Psoas muscle (tissue), 7 donors: ENCODE measurements at regions not wholly inside any gene's neighbourhood (a gene's known extent, or its start where the extent isn't known, plus 50 kb on each side); places are given as distances from the start of the nearest gene placed in this dataset.

Experiments
- ATAC-seq, 4 donors: fragments of 200-7000 bp; cut with Tn5 transposase; one replicate each; pipeline ENCODE4 v1.9.1; 2020; ENCODE audit warnings: moderate library complexity in 3 of 4, mild to moderate bottlenecking in 2 of 4
- DNase-seq, 2 donors: peaks; one replicate each; pipeline ENCODE4 v3.0.0-alpha.2; 2020
- H3K27ac ChIP-seq: fragments of 200-600 bp; one replicate; pipeline ENCODE4 v1.8.0; 2022
- H3K27me3 ChIP-seq, 3 donors: fragments of 200-600 bp in 1 of 3; one replicate each; pipeline versions ENCODE4 v1.6.1 to v1.8.0; 2013 to 2022; ENCODE audit warnings: low read length in 2 of 3, mild to moderate bottlenecking in 2 of 3, moderate library complexity in 1 of 3; ENCODE audit not compliant: insufficient read depth in 3 of 3
- H3K36me3 ChIP-seq, 2 donors: fragments of 200-600 bp in 1 of 2; one replicate each; pipeline versions ENCODE4 v1.6.1 to v1.8.0; 2013 to 2022; ENCODE audit warnings: low read depth in 1 of 2, mild to moderate bottlenecking in 1 of 2, moderate library complexity in 1 of 2; ENCODE audit not compliant: insufficient read depth in 1 of 2
- H3K4me1 ChIP-seq: fragments of 200-600 bp; one replicate; pipeline ENCODE4 v1.8.0; 2022
- H3K4me3 ChIP-seq: fragments of 200-600 bp; one replicate; pipeline ENCODE4 v1.8.0; 2022; ENCODE audit warnings: mild to moderate bottlenecking
- H3K9me3 ChIP-seq: fragments of 200-600 bp; one replicate; pipeline ENCODE4 v1.8.0; 2022
- WGBS, 3 donors: extraction: QIAGEN DNeasy Blood & Tissue Kit; methylation state at CpG; one replicate each; pipeline versions ENCODE4 v1.1.6 to v1.1.7; 2013; 5-methylcytosine and 5-hydroxymethylcytosine counted together
- intact Hi-C, 2 donors: fragments of 100-400 bp; cut with DNase I; formaldehyde crosslinking; loops; one replicate each; pipeline versions ENCODE4 v1.11.0 to v1.14.2; 2022
- TF ChIP-seq, protein P1 (sequence below): fragments of 200-600 bp; IDR thresholded peaks from one replicate; pipeline ENCODE4 v1.8.0; 2022; ENCODE audit warnings: antibody characterized with exemption
- donor health status: healthy with polysubstance abuse.
- donor health status: DM: no; HTN: no; CAD: no; lungs with moderate emphysema.
- donor health status: Bipolar disorder and iron deficiency.
- donor health status: healthy.
- donor health status: DM: yes; HTN: yes; CAD: no.
- donor health status: DM: no; HTN: no; CAD: no.
- donor health status: DM: yes; HTN: yes; CAD: no.

GRCh38 chr11:130553306-130553705, 104.9 kb downstream of the ADAMTS15 start:
- Histone ChIP-seq H3K4me1 (peaks cover 12% of the 10 kb centered on the region), H3K4me3 (no peak overlapping the region), H3K36me3 (no peaks in the 10 kb centered on the region), H3K27ac (no peak overlapping the region), H3K9me3 (no peaks in the 10 kb centered on the region), H3K27me3 (no peaks in the 10 kb centered on the region)
- intact Hi-C loops = no loop called here
- no peak for DNase-seq
- 69 to 91% (median 91%) methylated on average over 1 of the region's 1 CpG for WGBS, 3 donors
- TF ChIP-seq, protein P1, sequence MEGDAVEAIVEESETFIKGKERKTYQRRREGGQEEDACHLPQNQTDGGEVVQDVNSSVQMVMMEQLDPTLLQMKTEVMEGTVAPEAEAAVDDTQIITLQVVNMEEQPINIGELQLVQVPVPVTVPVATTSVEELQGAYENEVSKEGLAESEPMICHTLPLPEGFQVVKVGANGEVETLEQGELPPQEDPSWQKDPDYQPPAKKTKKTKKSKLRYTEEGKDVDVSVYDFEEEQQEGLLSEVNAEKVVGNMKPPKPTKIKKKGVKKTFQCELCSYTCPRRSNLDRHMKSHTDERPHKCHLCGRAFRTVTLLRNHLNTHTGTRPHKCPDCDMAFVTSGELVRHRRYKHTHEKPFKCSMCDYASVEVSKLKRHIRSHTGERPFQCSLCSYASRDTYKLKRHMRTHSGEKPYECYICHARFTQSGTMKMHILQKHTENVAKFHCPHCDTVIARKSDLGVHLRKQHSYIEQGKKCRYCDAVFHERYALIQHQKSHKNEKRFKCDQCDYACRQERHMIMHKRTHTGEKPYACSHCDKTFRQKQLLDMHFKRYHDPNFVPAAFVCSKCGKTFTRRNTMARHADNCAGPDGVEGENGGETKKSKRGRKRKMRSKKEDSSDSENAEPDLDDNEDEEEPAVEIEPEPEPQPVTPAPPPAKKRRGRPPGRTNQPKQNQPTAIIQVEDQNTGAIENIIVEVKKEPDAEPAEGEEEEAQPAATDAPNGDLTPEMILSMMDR = no peak
- no peak for ATAC-seq

DNA sequence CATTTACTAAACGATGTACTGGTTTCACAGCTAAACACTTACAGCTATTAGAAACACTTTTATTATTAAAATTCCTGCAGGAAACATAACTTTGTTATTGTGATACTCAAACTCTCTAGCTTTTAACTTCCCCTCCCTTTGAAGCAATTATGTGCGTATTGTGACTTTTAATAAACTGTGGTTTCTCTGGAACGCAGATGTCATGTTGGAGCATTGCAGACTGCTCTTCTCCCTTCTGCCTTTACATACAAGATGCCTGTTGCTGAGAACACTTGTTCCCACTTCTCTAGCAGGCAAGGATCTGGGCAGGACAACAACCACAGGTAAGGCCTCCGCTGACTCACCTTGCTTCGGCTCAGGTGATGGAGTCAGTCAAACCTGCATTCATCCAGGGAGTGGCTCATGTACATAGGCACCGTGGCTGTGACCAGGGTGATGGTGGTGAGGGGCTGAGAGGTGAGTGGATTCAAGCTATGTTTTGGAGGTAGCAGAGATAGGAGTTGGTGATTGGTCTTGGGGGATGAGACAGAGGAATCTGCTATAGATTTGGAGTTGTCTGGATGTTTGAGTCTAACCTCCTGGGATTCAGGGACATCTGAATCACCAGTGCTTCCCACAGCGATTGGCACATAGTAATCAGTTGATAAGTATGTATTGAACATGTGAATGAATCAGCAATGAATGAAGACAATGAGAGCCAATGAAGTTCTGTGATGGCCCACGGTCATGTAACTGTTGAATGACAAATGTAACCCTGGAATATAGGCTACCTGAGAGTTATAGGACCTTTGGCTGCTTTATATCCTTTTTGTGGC, 106.0 kb downstream of the ADAMTS15 start:
- TF ChIP-seq, protein P1 = no peak
- Histone ChIP-seq H3K27ac (no peak overlapping the region), H3K4me3 (no peak overlapping the region), H3K36me3 (no peaks in the 10 kb centered on the region), H3K4me1 (peaks cover 5% of the 10 kb centered on the region), H3K27me3 (no peaks in the 10 kb centered on the region), H3K9me3 (no peaks in the 10 kb centered on the region)
- no peak for ATAC-seq
- 91 to 93% (median 92%) methylated on average over 8 of the region's 8 CpGs for WGBS, 3 donors
- intact Hi-C loops = no loop called here
- DNase-seq = no peak

- no peak overlapping the region for H3K27ac ChIP-seq
- no peaks in the 10 kb centered on the region for H3K27me3 ChIP-seq
- peak in 2 of 4 donors; percentile 34 to 51 for ATAC-seq
- DNase-seq = peak; percentile 48 to 68
- TF ChIP-seq, protein P1 = no peak
- H3K4me3 ChIP-seq = no peak overlapping the region
- H3K4me1 ChIP-seq = no peaks in the 10 kb centered on the region
- intact Hi-C loops = no loop called here
- no peaks in the 10 kb centered on the region for H3K9me3 ChIP-seq
- WGBS, 3 donors = 70 to 92% (median 76%) methylated on average over 6 of the region's 6 CpGs
- no peaks in the 10 kb centered on the region for H3K36me3 ChIP-seq
Measured at GRCh38 chr11:130555251-130555841, 106.9 kb downstream of the ADAMTS15 start.

GRCh38 chr11:130560000-130560780, 111.7 kb downstream of the ADAMTS15 start:
- TF ChIP-seq, protein P1 = no peak
- Histone ChIP-seq H3K27ac (no peak overlapping the region), H3K9me3 (no peaks in the 10 kb centered on the region), H3K27me3 (no peaks in the 10 kb centered on the region), H3K4me1 (no peaks in the 10 kb centered on the region), H3K36me3 (no peaks in the 10 kb centered on the region), H3K4me3 (no peak overlapping the region)
- DNase-seq (no peak), ATAC-seq (no peak)
- WGBS, 3 donors = 83 to 86% (median 83%) methylated on average over 13 to 14 of the region's 14 CpGs
- intact Hi-C loops = no loop called here
